Astrocyte (in vitro differentiated cells and primary cell): ENCODE measurements at regions not wholly inside any gene's neighbourhood (a gene's known extent, or its start where the extent isn't known, plus 50 kb on each side); places are given as distances from the start of the nearest gene placed in this dataset.

Experiments used
- DNase-seq: peaks from one replicate; pipeline ENCODE4 v3.0.0-alpha.2; 2010; ENCODE audit warnings: low read depth
- FAIRE-seq: peaks from 2 replicates; lab custom pipeline; 2011; peaks lifted over from hg19 to GRCh38; lab: Jason Lieb, UNC
- H2AFZ ChIP-seq: 2 replicates; pipeline ENCODE4 v1.6.0; 2012; ENCODE audit warnings: low read depth, low read length, inconsistent platforms
- H3K27ac ChIP-seq: 2 replicates; pipeline ENCODE4 v1.5.1; 2011; ENCODE audit warnings: low read depth, low read length, inconsistent platforms
- H3K27me3 ChIP-seq: 2 replicates; pipeline ENCODE4 v1.6.0; 2011; ENCODE audit warnings: low read length, inconsistent platforms; ENCODE audit not compliant: insufficient read depth
- H3K36me3 ChIP-seq: 2 replicates; pipeline ENCODE4 v1.5.1; 2011; ENCODE audit warnings: low read length, inconsistent platforms; ENCODE audit not compliant: insufficient read depth
- H3K4me1 ChIP-seq: 2 replicates; pipeline ENCODE4 v1.5.1; 2011; ENCODE audit warnings: low read length, inconsistent platforms; ENCODE audit not compliant: insufficient read depth
- H3K4me2 ChIP-seq: 2 replicates; pipeline ENCODE4 v1.6.0; 2012; ENCODE audit warnings: low read length, inconsistent platforms
- H3K4me3 ChIP-seq: 2 replicates; pipeline ENCODE4 v1.5.1; 2011; ENCODE audit warnings: low read depth, mild to moderate bottlenecking, low read length, inconsistent platforms; ENCODE audit not compliant: insufficient read depth
- H3K79me2 ChIP-seq: 2 replicates; pipeline ENCODE4 v1.6.0; 2012; ENCODE audit warnings: mild to moderate bottlenecking, low read length, inconsistent platforms; ENCODE audit not compliant: insufficient read depth
- H3K9ac ChIP-seq: 2 replicates; pipeline ENCODE4 v1.6.0; 2012; ENCODE audit warnings: mild to moderate bottlenecking, low read length, inconsistent platforms
- H3K9me3 ChIP-seq: 2 replicates; pipeline ENCODE4 v1.5.1; 2012; ENCODE audit warnings: low read depth, mild to moderate bottlenecking, low read length, inconsistent platforms; ENCODE audit not compliant: insufficient read depth
- H4K20me1 ChIP-seq: 2 replicates; pipeline ENCODE4 v1.6.0; 2012; ENCODE audit warnings: low read length, inconsistent platforms; ENCODE audit not compliant: insufficient read depth
- H3K27ac Mint-ChIP-seq: one replicate; pipeline ENCODE4 v1.8.0; 2021; ENCODE audit warnings: mild to moderate bottlenecking, mixed read lengths; ENCODE audit not compliant: unreplicated experiment
- H3K27me3 Mint-ChIP-seq: one replicate; pipeline ENCODE4 v1.8.0; 2021; ENCODE audit warnings: low read depth, mixed read lengths; ENCODE audit not compliant: unreplicated experiment
- H3K36me3 Mint-ChIP-seq: one replicate; pipeline ENCODE4 v1.8.0; 2021; ENCODE audit warnings: low read depth, mixed read lengths; ENCODE audit not compliant: unreplicated experiment
- H3K4me1 Mint-ChIP-seq: one replicate; pipeline ENCODE4 v1.8.0; 2021; ENCODE audit warnings: low read depth, mixed read lengths; ENCODE audit not compliant: unreplicated experiment
- H3K4me3 Mint-ChIP-seq: one replicate; pipeline ENCODE4 v1.8.0; 2021; ENCODE audit warnings: mild to moderate bottlenecking, moderate library complexity, mixed read lengths; ENCODE audit not compliant: unreplicated experiment
- H3K9me3 Mint-ChIP-seq: one replicate; pipeline ENCODE4 v1.8.0; 2021; ENCODE audit warnings: mild to moderate bottlenecking, mixed read lengths; ENCODE audit not compliant: unreplicated experiment
- EZH2 ChIP-seq: IDR thresholded peaks from 2 replicates; pipeline ENCODE4 v1.6.1; 2012; ENCODE audit warnings: mild to moderate bottlenecking, low read length, inconsistent platforms; ENCODE audit not compliant: insufficient read depth
- TF ChIP-seq, protein P1 (sequence below): IDR thresholded peaks from 2 replicates; pipeline ENCODE4 v1.5.1; 2011; ENCODE audit warnings: low read depth, mild to moderate bottlenecking, inconsistent platforms, low read length, moderate library complexity; ENCODE audit not compliant: insufficient read depth

GRCh38 chr2:37537316-37537715 is 134.1 kb downstream of the CDC42EP3 start:
- no peaks in the 10 kb centered on the region for H3K36me3 Mint-ChIP-seq
- H3K4me3 Mint-ChIP-seq = no peak overlapping the region
- no peak overlapping the region for H3K27ac Mint-ChIP-seq
- FAIRE-seq = no peak
- H3K27me3 Mint-ChIP-seq = no peaks in the 10 kb centered on the region
- H3K27ac ChIP-seq = no peak overlapping the region
- H2AFZ ChIP-seq = no peak overlapping the region
- H3K9me3 ChIP-seq = no peaks in the 10 kb centered on the region
- no peaks in the 10 kb centered on the region for H3K9me3 Mint-ChIP-seq
- H3K4me2 ChIP-seq = no peak overlapping the region
- TF ChIP-seq EZH2 = no peak
- TF ChIP-seq, protein P1, sequence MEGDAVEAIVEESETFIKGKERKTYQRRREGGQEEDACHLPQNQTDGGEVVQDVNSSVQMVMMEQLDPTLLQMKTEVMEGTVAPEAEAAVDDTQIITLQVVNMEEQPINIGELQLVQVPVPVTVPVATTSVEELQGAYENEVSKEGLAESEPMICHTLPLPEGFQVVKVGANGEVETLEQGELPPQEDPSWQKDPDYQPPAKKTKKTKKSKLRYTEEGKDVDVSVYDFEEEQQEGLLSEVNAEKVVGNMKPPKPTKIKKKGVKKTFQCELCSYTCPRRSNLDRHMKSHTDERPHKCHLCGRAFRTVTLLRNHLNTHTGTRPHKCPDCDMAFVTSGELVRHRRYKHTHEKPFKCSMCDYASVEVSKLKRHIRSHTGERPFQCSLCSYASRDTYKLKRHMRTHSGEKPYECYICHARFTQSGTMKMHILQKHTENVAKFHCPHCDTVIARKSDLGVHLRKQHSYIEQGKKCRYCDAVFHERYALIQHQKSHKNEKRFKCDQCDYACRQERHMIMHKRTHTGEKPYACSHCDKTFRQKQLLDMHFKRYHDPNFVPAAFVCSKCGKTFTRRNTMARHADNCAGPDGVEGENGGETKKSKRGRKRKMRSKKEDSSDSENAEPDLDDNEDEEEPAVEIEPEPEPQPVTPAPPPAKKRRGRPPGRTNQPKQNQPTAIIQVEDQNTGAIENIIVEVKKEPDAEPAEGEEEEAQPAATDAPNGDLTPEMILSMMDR = no peak
- no peaks in the 10 kb centered on the region for H3K79me2 ChIP-seq
- no peak overlapping the region for H3K4me3 ChIP-seq
- H3K9ac ChIP-seq = no peak overlapping the region
- H3K36me3 ChIP-seq = no peaks in the 10 kb centered on the region
- no peaks in the 10 kb centered on the region for H4K20me1 ChIP-seq
- DNase-seq = no peak
- no peaks in the 10 kb centered on the region for H3K4me1 ChIP-seq
- H3K4me1 Mint-ChIP-seq = peaks cover 5% of the 10 kb centered on the region
- H3K27me3 ChIP-seq = no peaks in the 10 kb centered on the region

GRCh38 chr2:37541516-37541915 is 129.9 kb downstream of the CDC42EP3 start:
- no peak overlapping the region for H3K27ac Mint-ChIP-seq
- no peaks in the 10 kb centered on the region for H4K20me1 ChIP-seq
- H3K27ac ChIP-seq = no peak overlapping the region
- no peak overlapping the region for H3K9ac ChIP-seq
- no peak overlapping the region for H3K4me3 Mint-ChIP-seq
- no peak for FAIRE-seq
- no peak overlapping the region for H3K4me3 ChIP-seq
- H3K27me3 Mint-ChIP-seq = no peaks in the 10 kb centered on the region
- H3K9me3 ChIP-seq = no peaks in the 10 kb centered on the region
- H3K4me2 ChIP-seq = no peak overlapping the region
- no peaks in the 10 kb centered on the region for H3K36me3 Mint-ChIP-seq
- H3K27me3 ChIP-seq = no peaks in the 10 kb centered on the region
- H2AFZ ChIP-seq = no peak overlapping the region
- no peak for TF ChIP-seq EZH2
- TF ChIP-seq, protein P1 = no peak
- no peaks in the 10 kb centered on the region for H3K79me2 ChIP-seq
- H3K9me3 Mint-ChIP-seq = no peaks in the 10 kb centered on the region
- DNase-seq = no peak
- no peaks in the 10 kb centered on the region for H3K36me3 ChIP-seq
- no peaks in the 10 kb centered on the region for H3K4me1 Mint-ChIP-seq
- H3K4me1 ChIP-seq = no peaks in the 10 kb centered on the region

GRCh38 chr2:37543999-37544557 is 127.4 kb downstream of the CDC42EP3 start:
- Mint-ChIP-seq H3K4me3 (no peak overlapping the region), H3K27ac (no peak overlapping the region), H3K9me3 (no peaks in the 10 kb centered on the region), H3K4me1 (no peaks in the 10 kb centered on the region), H3K36me3 (no peaks in the 10 kb centered on the region), H3K27me3 (no peaks in the 10 kb centered on the region)
- Histone ChIP-seq H3K79me2 (no peaks in the 10 kb centered on the region), H3K4me1 (no peaks in the 10 kb centered on the region), H2AFZ (no peak overlapping the region), H3K36me3 (no peaks in the 10 kb centered on the region), H3K4me3 (no peak overlapping the region), H3K9me3 (no peaks in the 10 kb centered on the region), H3K27ac (no peak overlapping the region), H4K20me1 (no peaks in the 10 kb centered on the region), H3K9ac (no peak overlapping the region), H3K27me3 (no peaks in the 10 kb centered on the region), H3K4me2 (no peak overlapping the region)
- TF ChIP-seq, protein P1 = no peak
- no peak for TF ChIP-seq EZH2
- FAIRE-seq = no peak
- DNase-seq = no peak
